Gastrocnemius medialis (tissue), 4 donors: ENCODE measurements at regions not wholly inside any gene's neighbourhood (a gene's known extent, or its start where the extent isn't known, plus 50 kb on each side); places are given as distances from the start of the nearest gene placed in this dataset.

Source experiments
- POLR2A ChIP-seq, 2 donors: fragments of 450-650 bp; IDR thresholded peaks; one replicate each; pipeline ENCODE4 v1.6.1; 2017; ENCODE audit warnings: antibody characterized with exemption in 2 of 2, mild to moderate bottlenecking in 2 of 2, moderate library complexity in 2 of 2
- TF ChIP-seq, protein P1 (sequence below), 5 experiments: fragments of 450-650 bp in 3 of 5; fragments of 200-600 bp in 2 of 5; sonication (generic) in 2 of 5; IDR thresholded peaks in 4 of 5; conservative IDR thresholded peaks in 1 of 5; 1 replicate in 4 of 5; 2 replicates in 1 of 5; pipeline ENCODE4 v1.5.1; 2016 to 2019; ENCODE audit warnings: antibody characterized with exemption in 5 of 5, mild to moderate bottlenecking in 3 of 5, moderate library complexity in 3 of 5

DNA sequence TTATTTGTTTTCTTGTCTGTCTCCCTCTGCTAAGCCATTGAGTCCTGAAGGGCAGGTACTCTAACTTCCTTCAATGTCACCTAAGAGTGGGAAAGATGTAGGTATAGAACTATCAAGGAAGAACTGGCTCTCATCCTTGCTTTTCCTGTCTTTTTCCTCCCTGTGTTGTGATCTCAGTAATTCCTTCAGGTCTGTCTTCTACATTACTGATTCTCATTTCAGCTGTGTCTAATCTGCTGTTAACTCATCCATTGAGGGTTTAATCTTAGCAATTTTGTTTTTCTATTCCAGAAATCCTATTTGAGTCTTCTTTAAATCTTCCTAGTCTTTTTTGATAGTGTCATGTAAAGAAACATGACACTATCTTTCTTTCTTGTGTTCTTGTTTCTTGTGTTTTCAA lies 124.5 kb upstream of the PLXNC1 start:
- TF ChIP-seq, protein P1, sequence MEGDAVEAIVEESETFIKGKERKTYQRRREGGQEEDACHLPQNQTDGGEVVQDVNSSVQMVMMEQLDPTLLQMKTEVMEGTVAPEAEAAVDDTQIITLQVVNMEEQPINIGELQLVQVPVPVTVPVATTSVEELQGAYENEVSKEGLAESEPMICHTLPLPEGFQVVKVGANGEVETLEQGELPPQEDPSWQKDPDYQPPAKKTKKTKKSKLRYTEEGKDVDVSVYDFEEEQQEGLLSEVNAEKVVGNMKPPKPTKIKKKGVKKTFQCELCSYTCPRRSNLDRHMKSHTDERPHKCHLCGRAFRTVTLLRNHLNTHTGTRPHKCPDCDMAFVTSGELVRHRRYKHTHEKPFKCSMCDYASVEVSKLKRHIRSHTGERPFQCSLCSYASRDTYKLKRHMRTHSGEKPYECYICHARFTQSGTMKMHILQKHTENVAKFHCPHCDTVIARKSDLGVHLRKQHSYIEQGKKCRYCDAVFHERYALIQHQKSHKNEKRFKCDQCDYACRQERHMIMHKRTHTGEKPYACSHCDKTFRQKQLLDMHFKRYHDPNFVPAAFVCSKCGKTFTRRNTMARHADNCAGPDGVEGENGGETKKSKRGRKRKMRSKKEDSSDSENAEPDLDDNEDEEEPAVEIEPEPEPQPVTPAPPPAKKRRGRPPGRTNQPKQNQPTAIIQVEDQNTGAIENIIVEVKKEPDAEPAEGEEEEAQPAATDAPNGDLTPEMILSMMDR (IDR thresholded peaks at IDR 0.05 in 4 of 5, conservative IDR thresholded peaks at IDR 0.05 in 1 of 5) = no peak
- TF ChIP-seq POLR2A (IDR thresholded peaks at IDR 0.05) = no peak
